HS-5 (cell line): ENCODE measurements at regions not wholly inside any gene's neighbourhood (a gene's known extent, or its start where the extent isn't known, plus 50 kb on each side); places are given as distances from the start of the nearest gene placed in this dataset.

Experiments
- DNase-seq: peaks from one replicate; pipeline ENCODE4 v3.0.0-alpha.2; 2012; ENCODE audit warnings: low read depth

- no peak for DNase-seq
These were observed 72.3 kb downstream of the LINC00237 start for GRCh38 chr20:21033817-21034216.

GRCh38 chr20:21031666-21032065, 74.5 kb downstream of the LINC00237 start:
- no peak for DNase-seq

GRCh38 chr20:21029341-21029740, 76.8 kb downstream of the LINC00237 start:
- DNase-seq: no peak

GRCh38 chr20:21028921-21029320, 77.2 kb downstream of the LINC00237 start:
- DNase-seq: no peak

GRCh38 chr20:21028436-21028835, 77.7 kb downstream of the LINC00237 start:
- no peak for DNase-seq

GRCh38 chr20:21027569-21027968, 78.6 kb downstream of the LINC00237 start:
- no peak for DNase-seq

GRCh38 chr20:21026951-21027350, 79.2 kb downstream of the LINC00237 start:
- no peak for DNase-seq

GRCh38 chr20:21024420-21024819, 81.7 kb downstream of the LINC00237 start:
- no peak for DNase-seq

- no peak for DNase-seq
These were observed 83.2 kb downstream of the LINC00237 start for GRCh38 chr20:21022925-21023324.

GRCh38 chr20:21021472-21021790, 84.7 kb downstream of the LINC00237 start:
- no peak for DNase-seq

GRCh38 chr20:21020659-21021471, 85.3 kb downstream of the LINC00237 start:
- DNase-seq: no peak

GRCh38 chr20:21019814-21020658, 86.1 kb downstream of the LINC00237 start:
- no peak for DNase-seq

GRCh38 chr20:21019468-21019813, 86.7 kb downstream of the LINC00237 start:
- no peak for DNase-seq

GRCh38 chr20:21018576-21018975, 87.6 kb downstream of the LINC00237 start:
- DNase-seq: no peak

GRCh38 chr20:21017528-21018085, 88.6 kb downstream of the LINC00237 start:
- no peak for DNase-seq

- DNase-seq: no peak
These were observed 89.4 kb downstream of the LINC00237 start for GRCh38 chr20:21016751-21017150.

GRCh38 chr20:21014528-21014927, 91.6 kb downstream of the LINC00237 start:
- DNase-seq: no peak

GRCh38 chr20:21008951-21009350, 97.2 kb downstream of the LINC00237 start:
- DNase-seq: no peak

GRCh38 chr20:21006611-21007010, 99.5 kb downstream of the LINC00237 start:
- no peak for DNase-seq

- no peak for DNase-seq
These were observed 101.6 kb downstream of the LINC00237 start for GRCh38 chr20:21004386-21005076.

- no peak for DNase-seq
These were observed 102.3 kb downstream of the LINC00237 start for GRCh38 chr20:21003902-21004301.

- DNase-seq: no peak
These were observed 103.7 kb downstream of the LINC00237 start for GRCh38 chr20:21002486-21002885.

GRCh38 chr20:20993372-20993771, 112.8 kb downstream of the LINC00237 start:
- no peak for DNase-seq
